ENCODE measurements at regions not wholly inside any gene's neighbourhood (a gene's known extent, or its start where the extent isn't known, plus 50 kb on each side); places are given as distances from the start of the nearest gene placed in this dataset.
A peak's percentile ranks its signal among the peaks of the same experiment; 100 is the strongest.

DNA sequence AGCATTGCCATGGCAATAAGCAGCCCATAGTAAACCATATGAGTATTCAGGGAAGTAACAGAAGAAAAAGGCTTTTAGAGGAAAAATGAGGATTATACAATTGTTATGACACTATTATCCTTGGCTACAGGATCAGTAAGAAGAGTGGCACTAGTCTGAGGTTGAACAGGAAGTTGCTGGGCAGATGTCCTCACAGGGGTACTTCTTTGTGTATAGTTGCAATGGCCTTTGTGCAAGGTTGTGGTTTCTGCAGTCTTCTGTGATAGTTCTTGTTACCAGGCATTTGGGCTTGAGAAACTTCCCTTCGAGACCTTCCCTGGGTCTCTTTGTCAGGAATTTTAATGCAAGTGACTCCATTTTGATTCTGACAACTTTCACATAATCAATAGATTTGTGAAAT, 100.6 kb upstream of the ATP11B start:
- no TSS peak for BruUV-seq (replicated peaks)
- no peak overlapping the region for H3K4me3 ChIP-seq (ENCODE audit: low read depth, low read length, poor library complexity, severe bottlenecking)
- intact Hi-C loops (cut with micrococcal nuclease; ENCODE audit: unreplicated experiment): no loop called here
- no peaks in the 10 kb centered on the region for H3K79me2 ChIP-seq (ENCODE audit: insufficient read depth, low read depth, low read length)
- no peak overlapping the region for H2AFZ ChIP-seq (ENCODE audit: low read length)
- H3K36me3 ChIP-seq (ENCODE audit: insufficient read depth, low read length): no peaks in the 10 kb centered on the region
- H3K4me2 ChIP-seq (ENCODE audit: low read length): no peak overlapping the region
- no peak overlapping the region for H3K27ac ChIP-seq (ENCODE audit: low read depth, low read length, poor library complexity, severe bottlenecking)
- ChIA-PET POLR2A (no interaction called here), CTCF (ENCODE audit: unreplicated experiment) (no interaction called here)
- H3K9me2 ChIP-seq (ENCODE audit: insufficient read depth, low read length): no peaks in the 10 kb centered on the region
- H4K20me1 ChIP-seq (ENCODE audit: insufficient read depth, low read length): no peaks in the 10 kb centered on the region
- H3K9me3 ChIP-seq (ENCODE audit: low read length): no peaks in the 10 kb centered on the region
- no peak for DNase-seq (ENCODE audit: low spot score)
- no peak for TF ChIP-seq EZH2phosphoT487 (IDR thresholded peaks at IDR 0.05; ENCODE audit: borderline replicate concordance, low read depth, low read length)
- TF ChIP-seq, protein P1, sequence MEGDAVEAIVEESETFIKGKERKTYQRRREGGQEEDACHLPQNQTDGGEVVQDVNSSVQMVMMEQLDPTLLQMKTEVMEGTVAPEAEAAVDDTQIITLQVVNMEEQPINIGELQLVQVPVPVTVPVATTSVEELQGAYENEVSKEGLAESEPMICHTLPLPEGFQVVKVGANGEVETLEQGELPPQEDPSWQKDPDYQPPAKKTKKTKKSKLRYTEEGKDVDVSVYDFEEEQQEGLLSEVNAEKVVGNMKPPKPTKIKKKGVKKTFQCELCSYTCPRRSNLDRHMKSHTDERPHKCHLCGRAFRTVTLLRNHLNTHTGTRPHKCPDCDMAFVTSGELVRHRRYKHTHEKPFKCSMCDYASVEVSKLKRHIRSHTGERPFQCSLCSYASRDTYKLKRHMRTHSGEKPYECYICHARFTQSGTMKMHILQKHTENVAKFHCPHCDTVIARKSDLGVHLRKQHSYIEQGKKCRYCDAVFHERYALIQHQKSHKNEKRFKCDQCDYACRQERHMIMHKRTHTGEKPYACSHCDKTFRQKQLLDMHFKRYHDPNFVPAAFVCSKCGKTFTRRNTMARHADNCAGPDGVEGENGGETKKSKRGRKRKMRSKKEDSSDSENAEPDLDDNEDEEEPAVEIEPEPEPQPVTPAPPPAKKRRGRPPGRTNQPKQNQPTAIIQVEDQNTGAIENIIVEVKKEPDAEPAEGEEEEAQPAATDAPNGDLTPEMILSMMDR (conservative IDR thresholded peaks at IDR 0.05; ENCODE audit: low read length): no peak
- no peaks in the 10 kb centered on the region for H3K4me1 ChIP-seq (ENCODE audit: insufficient read depth, low read length, poor library complexity, severe bottlenecking)

DNA sequence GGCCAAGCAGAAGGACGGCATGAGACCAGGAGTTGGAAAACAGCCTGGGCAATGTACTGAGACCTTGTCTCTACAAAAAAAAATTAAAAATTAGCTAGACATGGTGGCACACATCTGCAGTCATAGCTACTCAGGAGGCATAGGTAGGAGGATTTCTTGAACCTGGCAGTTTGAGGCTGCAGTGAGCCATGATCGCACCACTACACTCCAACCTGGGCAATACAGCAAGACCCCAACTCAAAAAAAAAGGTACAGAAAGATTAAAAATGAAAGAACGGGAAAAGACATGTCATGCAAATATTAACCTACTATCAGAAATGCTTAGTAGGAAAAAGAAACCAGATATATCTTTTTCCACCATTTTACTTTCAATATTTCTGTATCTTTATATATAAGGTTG, 99.6 kb upstream of the ATP11B start:
- BruUV-seq (replicated peaks): no TSS peak

DNA sequence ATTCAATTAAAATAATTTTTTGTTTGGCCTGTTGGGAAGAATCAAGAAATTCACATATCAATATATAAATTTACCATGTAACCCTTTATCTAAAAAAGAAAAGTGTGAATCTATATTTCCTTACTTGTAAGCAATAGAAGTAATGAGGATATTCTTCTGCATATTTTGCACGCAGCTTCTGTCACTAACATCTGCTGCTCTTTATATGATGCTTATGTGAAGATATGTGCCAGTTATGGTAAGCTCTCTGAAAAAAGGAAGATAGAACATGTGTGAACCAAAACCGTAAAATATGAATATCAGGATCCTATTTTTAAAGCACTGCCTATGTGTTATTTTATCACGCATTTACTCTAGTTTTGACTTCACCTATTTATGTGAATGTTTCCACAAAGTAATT, 96.4 kb upstream of the ATP11B start:
- Histone ChIP-seq H3K4me1 (ENCODE audit: insufficient read depth, low read length, poor library complexity, severe bottlenecking) (no peaks in the 10 kb centered on the region), H3K4me2 (ENCODE audit: low read length) (no peak overlapping the region), H3K9me3 (ENCODE audit: low read length) (no peaks in the 10 kb centered on the region), H4K20me1 (ENCODE audit: insufficient read depth, low read length) (no peaks in the 10 kb centered on the region), H3K36me3 (ENCODE audit: insufficient read depth, low read length) (no peaks in the 10 kb centered on the region), H2AFZ (ENCODE audit: low read length) (peak overlapping the region; percentile 50), H3K27ac (ENCODE audit: low read depth, low read length, poor library complexity, severe bottlenecking) (no peak overlapping the region), H3K4me3 (ENCODE audit: low read depth, low read length, poor library complexity, severe bottlenecking) (no peak overlapping the region), H3K79me2 (ENCODE audit: insufficient read depth, low read depth, low read length) (no peaks in the 10 kb centered on the region), H3K9me2 (ENCODE audit: insufficient read depth, low read length) (no peaks in the 10 kb centered on the region)
- BruUV-seq (replicated peaks): no TSS peak
- intact Hi-C loops (cut with micrococcal nuclease; ENCODE audit: unreplicated experiment): no loop called here
- ChIA-PET CTCF (ENCODE audit: unreplicated experiment) (no interaction called here), POLR2A (interaction anchor here (0.5 to 2.4 kb wide), 3 partner anchors 10 to 1279 kb away, joined by 3 to 7 read pairs (median 4); no protein-coding TSS in a partner anchor)
- TF ChIP-seq EZH2phosphoT487 (IDR thresholded peaks at IDR 0.05; ENCODE audit: borderline replicate concordance, low read depth, low read length): no peak
- TF ChIP-seq, protein P1 (conservative IDR thresholded peaks at IDR 0.05; ENCODE audit: low read length): no peak
- DNase-seq (ENCODE audit: low spot score): no peak

More for the DNA sequence above, 99.6 kb upstream of the ATP11B start:
- intact Hi-C loops (cut with micrococcal nuclease; ENCODE audit: unreplicated experiment): no loop called here
- H3K4me3 ChIP-seq (ENCODE audit: low read depth, low read length, poor library complexity, severe bottlenecking): no peak overlapping the region
- H3K9me3 ChIP-seq (ENCODE audit: low read length): no peaks in the 10 kb centered on the region
- no peaks in the 10 kb centered on the region for H3K36me3 ChIP-seq (ENCODE audit: insufficient read depth, low read length)
- H3K4me1 ChIP-seq (ENCODE audit: insufficient read depth, low read length, poor library complexity, severe bottlenecking): no peaks in the 10 kb centered on the region
- POLR2A ChIA-PET: interaction anchor here (0.7 to 2.1 kb wide), 2 partner anchors 10 to 622 kb away, joined by 3 to 10 read pairs; no protein-coding TSS in a partner anchor
- no peak overlapping the region for H3K4me2 ChIP-seq (ENCODE audit: low read length)
- H2AFZ ChIP-seq (ENCODE audit: low read length): no peak overlapping the region
- CTCF ChIA-PET (ENCODE audit: unreplicated experiment): no interaction called here
- no peaks in the 10 kb centered on the region for H4K20me1 ChIP-seq (ENCODE audit: insufficient read depth, low read length)
- H3K79me2 ChIP-seq (ENCODE audit: insufficient read depth, low read depth, low read length): no peaks in the 10 kb centered on the region
- H3K9me2 ChIP-seq (ENCODE audit: insufficient read depth, low read length): no peaks in the 10 kb centered on the region
- DNase-seq (ENCODE audit: low spot score): no peak
- TF ChIP-seq, protein P1 (conservative IDR thresholded peaks at IDR 0.05; ENCODE audit: low read length): no peak
- TF ChIP-seq EZH2phosphoT487 (IDR thresholded peaks at IDR 0.05; ENCODE audit: borderline replicate concordance, low read depth, low read length): no peak
- H3K27ac ChIP-seq (ENCODE audit: low read depth, low read length, poor library complexity, severe bottlenecking): no peak overlapping the region
